SK-N-SH (cell line): ENCODE measurements at regions not wholly inside any gene's neighbourhood (a gene's known extent, or its start where the extent isn't known, plus 50 kb on each side); places are given as distances from the start of the nearest gene placed in this dataset.
"Not testable (repeated sequence)": the region's sequence is repeated elsewhere in the genome, so short reads cannot be mapped to it uniquely, and the experiment has no call there.

Experiments
- CTCF ChIA-PET: fragments of 300-600, 350-600 bp; formaldehyde crosslinking; extraction: SDS; loops from one replicate; lab custom pipeline; 2021; lab: Yijun Ruan, JAX
- POLR2A ChIA-PET: fragments of 350-600 bp; sonication (Branson Sonifier 250); formaldehyde crosslinking; extraction: SDS; loops from one replicate; lab custom pipeline; 2020; ENCODE audit warnings: antibody characterized with exemption, inconsistent platforms; lab: Yijun Ruan, JAX
- DNase-seq: peaks from one replicate; pipeline ENCODE4 v3.0.0; 2012
- H2AFZ ChIP-seq: fragments of 200-600 bp; sonication (generic); 2 replicates; pipeline ENCODE4 v1.8.1; 2016; ENCODE audit warnings: antibody characterized with exemption, mild to moderate bottlenecking, low read depth
- H3F3A ChIP-seq: fragments of 200-600 bp; sonication (generic); replicated peaks from 2 replicates; pipeline ENCODE3; 2016; ENCODE audit warnings: antibody characterized with exemption, mild to moderate bottlenecking; ENCODE audit not compliant: insufficient read depth
- H3K27ac ChIP-seq, 2 experiments: fragments of 200-500 bp in 1 of 2; fragments of 200-600 bp in 1 of 2; sonication (Bioruptor generic) in 1 of 2; sonication (generic), shearing (Covaris generic) in 1 of 2; 2 replicates each; pipeline versions ENCODE4 v1.5.1 to v1.6.1; 2014 to 2016; ENCODE audit warnings: low read depth in 2 of 2, inconsistent platforms in 1 of 2, low read length in 1 of 2, mild to moderate bottlenecking in 1 of 2, mixed read lengths in 1 of 2
- H3K27me3 ChIP-seq: fragments of 200-600 bp; sonication (generic), shearing (Covaris generic); 2 replicates; pipeline ENCODE4 v1.6.1; 2016; ENCODE audit warnings: mixed run types; ENCODE audit not compliant: insufficient read depth
- H3K36me3 ChIP-seq, 2 experiments: fragments of 200-500 bp in 1 of 2; fragments of 200-600 bp in 1 of 2; sonication (Bioruptor generic) in 1 of 2; sonication (generic) in 1 of 2; replicated peaks in 1 of 2; 2 replicates each; pipeline versions ENCODE3 to v1.5.1; 2014 to 2016; ENCODE audit warnings: low read length in 1 of 2, mild to moderate bottlenecking in 1 of 2; ENCODE audit not compliant: insufficient read depth in 2 of 2, control insufficient read depth in 1 of 2
- H3K4me1 ChIP-seq, 2 experiments: fragments of 200-500 bp in 1 of 2; fragments of 200-600 bp in 1 of 2; sonication (Bioruptor generic) in 1 of 2; sonication (generic), shearing (Covaris generic) in 1 of 2; 2 replicates each; pipeline versions ENCODE4 v1.5.1 to v1.6.1; 2014 to 2016; ENCODE audit warnings: low read depth in 1 of 2, low read length in 1 of 2, mixed run types in 1 of 2; ENCODE audit not compliant: insufficient read depth in 2 of 2, control insufficient read depth in 1 of 2
- H3K4me2 ChIP-seq: fragments of 200-600 bp; sonication (generic), shearing (Covaris generic); 2 replicates; pipeline ENCODE4 v1.6.1; 2017; ENCODE audit warnings: mixed run types
- H3K4me3 ChIP-seq, 2 experiments: fragments of 200-500 bp in 1 of 2; fragments of 200-600 bp in 1 of 2; sonication (Bioruptor generic) in 1 of 2; sonication (generic), shearing (Covaris generic) in 1 of 2; 2 replicates each; pipeline versions ENCODE4 v1.5.1 to v1.8.1; 2014 to 2016; ENCODE audit warnings: low read depth in 2 of 2, inconsistent platforms in 1 of 2, low read length in 1 of 2, mild to moderate bottlenecking in 1 of 2, mixed read lengths in 1 of 2, moderate library complexity in 1 of 2
- H3K79me2 ChIP-seq: fragments of 200-600 bp; sonication (generic); 2 replicates; pipeline ENCODE4 v1.8.1; 2017; ENCODE audit warnings: mild to moderate bottlenecking; ENCODE audit not compliant: insufficient read depth
- H3K9ac ChIP-seq: fragments of 200-600 bp; sonication (generic); 2 replicates; pipeline ENCODE4 v1.6.1; 2017; ENCODE audit warnings: mixed run types
- H3K9me2 ChIP-seq: fragments of 200-600 bp; sonication (generic); 2 replicates; pipeline ENCODE4 v1.6.1; 2017; ENCODE audit warnings: mixed run types
- H3K9me3 ChIP-seq: fragments of 200-600 bp; sonication (generic); 2 replicates; pipeline ENCODE4 v1.6.1; 2017; ENCODE audit warnings: mixed run types, mild to moderate bottlenecking, moderate library complexity
- H4K20me1 ChIP-seq: fragments of 200-600 bp; sonication (generic); 2 replicates; pipeline ENCODE4 v1.6.1; 2017; ENCODE audit warnings: mild to moderate bottlenecking, mixed run types; ENCODE audit not compliant: insufficient read depth
- ELF1 ChIP-seq: IDR thresholded peaks from 2 replicates; pipeline ENCODE4 v1.4.0; 2012
- FOXJ3 ChIP-seq: sonication (generic); formaldehyde crosslinking; IDR thresholded peaks from 2 replicates; pipeline ENCODE4 v1.5.1; 2020; ENCODE audit warnings: mild to moderate bottlenecking, missing genetic modification reagents
- FOXM1 ChIP-seq: IDR thresholded peaks from 2 replicates; pipeline ENCODE4 v1.4.0; 2012; ENCODE audit warnings: low read depth, mild to moderate bottlenecking
- RAD21 ChIP-seq: IDR thresholded peaks from 2 replicates; pipeline ENCODE4 v1.6.1; 2012; ENCODE audit warnings: mild to moderate bottlenecking, low read length
- SMC3 ChIP-seq: IDR thresholded peaks from 2 replicates; pipeline ENCODE4 v1.6.1; 2012; ENCODE audit warnings: low read depth, low read length, improper control_type of control experiment
- WGBS: methylation state at CpG from one replicate; pipeline ENCODE4 v1.1.6; 2017; ENCODE audit warnings: low lambda C conversion rate; 5-methylcytosine and 5-hydroxymethylcytosine counted together
- TF ChIP-seq, protein P1 (sequence below): IDR thresholded peaks from 2 replicates; pipeline ENCODE4 v1.4.0; 2012; ENCODE audit warnings: low read depth
- TF ChIP-seq, protein P2 (sequence below): fragments of 150-350 bp; IDR thresholded peaks from 2 replicates; pipeline ENCODE4 v1.6.1; 2016; ENCODE audit warnings: mild to moderate bottlenecking, low read depth, low read length
- TF ChIP-seq, protein P3 (sequence below): fragments of 200-600 bp; sonication (generic); IDR thresholded peaks from 2 replicates; pipeline ENCODE4 v1.6.1; 2017; ENCODE audit warnings: antibody characterized with exemption, mild to moderate bottlenecking, moderate library complexity
- TF ChIP-seq, protein P4 (sequence below): IDR thresholded peaks from 2 replicates; pipeline ENCODE4 v1.4.0; 2012; ENCODE audit warnings: low read depth, borderline replicate concordance

DNA sequence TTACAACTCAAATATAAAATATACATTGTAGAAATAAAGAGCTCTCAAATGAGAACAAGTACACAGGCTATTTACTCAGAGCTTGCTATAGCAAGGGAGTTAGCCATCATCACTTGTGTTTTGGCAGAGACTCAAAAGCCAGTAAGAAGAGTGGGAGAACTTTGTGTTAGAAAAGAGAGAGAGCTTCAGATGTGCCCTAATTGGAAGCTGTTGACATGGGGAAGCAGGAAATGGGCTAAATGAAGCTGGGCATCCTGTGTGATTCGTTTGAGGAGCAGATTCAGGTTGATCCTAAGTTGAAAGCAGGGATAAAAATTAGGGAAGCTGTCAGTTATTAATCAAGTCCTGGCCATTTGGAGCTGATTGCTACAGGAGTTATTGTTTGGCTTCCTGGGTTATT is 207.4 kb upstream of the MAOA start:
- POLR2A ChIA-PET: no interaction called here
- Histone ChIP-seq H4K20me1 (no peaks in the 10 kb centered on the region), H3K9me2 (no peaks in the 10 kb centered on the region), H3K9ac (no peak overlapping the region), H3K4me1 (no peaks in the 10 kb centered on the region), H3K36me3 (no peaks in the 10 kb centered on the region), H3K4me2 (no peak overlapping the region), H3K9me3 (no peaks in the 10 kb centered on the region), H3K27ac (no peak overlapping the region), H2AFZ (no peak overlapping the region), H3K4me3 (no peak overlapping the region), H3K27me3 (no peaks in the 10 kb centered on the region), H3K79me2 (no peaks in the 10 kb centered on the region), H3F3A (no peaks in the 10 kb centered on the region)
- TF ChIP-seq, protein P1, sequence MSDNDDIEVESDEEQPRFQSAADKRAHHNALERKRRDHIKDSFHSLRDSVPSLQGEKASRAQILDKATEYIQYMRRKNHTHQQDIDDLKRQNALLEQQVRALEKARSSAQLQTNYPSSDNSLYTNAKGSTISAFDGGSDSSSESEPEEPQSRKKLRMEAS: no peak
- CTCF ChIA-PET: interaction anchor here (1.4 kb wide), 1 partner anchor 109 kb away, joined by 3 read pairs; no protein-coding TSS in a partner anchor
- WGBS: 0% methylated on average over 1 of the region's 1 CpG
- no peak for DNase-seq

DNA sequence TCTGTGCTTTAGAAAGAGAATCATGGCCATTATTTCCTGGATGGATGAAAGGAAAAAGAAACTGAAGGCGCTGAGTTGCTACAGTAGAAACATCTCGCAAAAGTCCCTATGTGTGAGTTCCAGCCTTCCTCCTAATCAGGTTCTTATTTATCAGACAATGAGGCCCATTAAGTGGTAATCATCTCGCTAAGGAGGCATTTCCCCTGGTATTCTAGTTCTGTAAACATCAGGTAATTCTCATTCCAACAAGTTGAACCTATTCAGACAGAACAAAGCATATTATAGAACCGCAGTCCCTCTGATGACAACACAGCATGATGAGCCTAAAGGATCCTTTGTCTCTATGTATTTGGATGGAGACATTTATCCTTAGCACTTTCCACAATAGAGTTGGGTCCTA is 205.7 kb upstream of the MAOA start:
- Histone ChIP-seq H3K4me2 (no peak overlapping the region), H3K9me2 (no peaks in the 10 kb centered on the region), H3K9me3 (no peaks in the 10 kb centered on the region), H3K9ac (no peak overlapping the region), H3K4me1 (no peaks in the 10 kb centered on the region), H3K27me3 (no peaks in the 10 kb centered on the region), H3F3A (no peaks in the 10 kb centered on the region), H3K4me3 (no peak overlapping the region), H2AFZ (no peak overlapping the region), H4K20me1 (no peaks in the 10 kb centered on the region), H3K27ac (no peak overlapping the region), H3K36me3 (no peaks in the 10 kb centered on the region), H3K79me2 (no peaks in the 10 kb centered on the region)
- no peak for DNase-seq
- WGBS: 11% methylated on average over 4 of the region's 4 CpGs
- CTCF ChIA-PET: no interaction called here
- TF ChIP-seq FOXJ3: no peak
- no peak for TF ChIP-seq RAD21
- no peak for TF ChIP-seq FOXM1
- no peak for TF ChIP-seq ELF1
- TF ChIP-seq, protein P1: no peak
- TF ChIP-seq, protein P2, sequence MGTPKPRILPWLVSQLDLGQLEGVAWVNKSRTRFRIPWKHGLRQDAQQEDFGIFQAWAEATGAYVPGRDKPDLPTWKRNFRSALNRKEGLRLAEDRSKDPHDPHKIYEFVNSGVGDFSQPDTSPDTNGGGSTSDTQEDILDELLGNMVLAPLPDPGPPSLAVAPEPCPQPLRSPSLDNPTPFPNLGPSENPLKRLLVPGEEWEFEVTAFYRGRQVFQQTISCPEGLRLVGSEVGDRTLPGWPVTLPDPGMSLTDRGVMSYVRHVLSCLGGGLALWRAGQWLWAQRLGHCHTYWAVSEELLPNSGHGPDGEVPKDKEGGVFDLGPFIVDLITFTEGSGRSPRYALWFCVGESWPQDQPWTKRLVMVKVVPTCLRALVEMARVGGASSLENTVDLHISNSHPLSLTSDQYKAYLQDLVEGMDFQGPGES: no peak
- TF ChIP-seq, protein P3, sequence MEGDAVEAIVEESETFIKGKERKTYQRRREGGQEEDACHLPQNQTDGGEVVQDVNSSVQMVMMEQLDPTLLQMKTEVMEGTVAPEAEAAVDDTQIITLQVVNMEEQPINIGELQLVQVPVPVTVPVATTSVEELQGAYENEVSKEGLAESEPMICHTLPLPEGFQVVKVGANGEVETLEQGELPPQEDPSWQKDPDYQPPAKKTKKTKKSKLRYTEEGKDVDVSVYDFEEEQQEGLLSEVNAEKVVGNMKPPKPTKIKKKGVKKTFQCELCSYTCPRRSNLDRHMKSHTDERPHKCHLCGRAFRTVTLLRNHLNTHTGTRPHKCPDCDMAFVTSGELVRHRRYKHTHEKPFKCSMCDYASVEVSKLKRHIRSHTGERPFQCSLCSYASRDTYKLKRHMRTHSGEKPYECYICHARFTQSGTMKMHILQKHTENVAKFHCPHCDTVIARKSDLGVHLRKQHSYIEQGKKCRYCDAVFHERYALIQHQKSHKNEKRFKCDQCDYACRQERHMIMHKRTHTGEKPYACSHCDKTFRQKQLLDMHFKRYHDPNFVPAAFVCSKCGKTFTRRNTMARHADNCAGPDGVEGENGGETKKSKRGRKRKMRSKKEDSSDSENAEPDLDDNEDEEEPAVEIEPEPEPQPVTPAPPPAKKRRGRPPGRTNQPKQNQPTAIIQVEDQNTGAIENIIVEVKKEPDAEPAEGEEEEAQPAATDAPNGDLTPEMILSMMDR: no peak
- TF ChIP-seq, protein P4, sequence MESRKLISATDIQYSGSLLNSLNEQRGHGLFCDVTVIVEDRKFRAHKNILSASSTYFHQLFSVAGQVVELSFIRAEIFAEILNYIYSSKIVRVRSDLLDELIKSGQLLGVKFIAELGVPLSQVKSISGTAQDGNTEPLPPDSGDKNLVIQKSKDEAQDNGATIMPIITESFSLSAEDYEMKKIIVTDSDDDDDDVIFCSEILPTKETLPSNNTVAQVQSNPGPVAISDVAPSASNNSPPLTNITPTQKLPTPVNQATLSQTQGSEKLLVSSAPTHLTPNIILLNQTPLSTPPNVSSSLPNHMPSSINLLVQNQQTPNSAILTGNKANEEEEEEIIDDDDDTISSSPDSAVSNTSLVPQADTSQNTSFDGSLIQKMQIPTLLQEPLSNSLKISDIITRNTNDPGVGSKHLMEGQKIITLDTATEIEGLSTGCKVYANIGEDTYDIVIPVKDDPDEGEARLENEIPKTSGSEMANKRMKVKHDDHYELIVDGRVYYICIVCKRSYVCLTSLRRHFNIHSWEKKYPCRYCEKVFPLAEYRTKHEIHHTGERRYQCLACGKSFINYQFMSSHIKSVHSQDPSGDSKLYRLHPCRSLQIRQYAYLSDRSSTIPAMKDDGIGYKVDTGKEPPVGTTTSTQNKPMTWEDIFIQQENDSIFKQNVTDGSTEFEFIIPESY: no peak
- TF ChIP-seq SMC3: no peak
- POLR2A ChIA-PET: no interaction called here

DNA sequence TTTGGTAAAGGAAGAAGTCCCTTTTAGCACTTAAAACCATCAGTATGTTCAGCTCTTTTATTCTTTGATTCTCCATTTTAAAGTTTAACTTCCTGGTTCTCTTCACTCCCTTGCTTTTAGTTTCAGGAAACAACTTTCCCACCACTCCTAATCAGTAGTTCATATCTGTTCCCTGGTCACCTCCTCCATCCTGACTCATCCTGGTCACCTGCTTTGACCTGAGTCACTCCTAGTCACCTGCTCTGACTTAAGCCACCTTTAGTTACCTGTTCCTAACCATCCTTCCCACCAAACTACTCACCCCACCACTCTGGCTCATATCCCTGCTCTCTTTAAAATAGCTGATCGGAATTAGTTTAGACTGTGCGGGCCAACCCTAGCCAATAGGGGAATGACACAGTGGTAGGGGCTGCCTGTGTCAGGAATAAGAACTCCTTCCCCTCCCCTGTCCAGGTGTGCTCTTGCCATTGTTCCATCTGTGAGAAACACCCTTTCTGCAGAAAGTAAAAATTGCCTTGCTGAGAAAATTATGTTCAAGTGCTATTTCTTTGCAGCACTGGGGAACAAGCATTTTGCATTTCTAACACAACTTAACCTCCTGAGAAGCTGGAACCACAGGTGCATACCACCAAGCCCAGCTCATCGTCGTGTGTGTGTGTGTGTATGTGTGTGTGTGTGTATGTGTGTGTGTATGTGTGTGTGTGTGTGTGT is 204.0 kb upstream of the MAOA start:
- DNase-seq, H3K79me2 ChIP-seq, H2AFZ ChIP-seq, H3K27me3 ChIP-seq, H4K20me1 ChIP-seq, H3K36me3 ChIP-seq, H3K4me2 ChIP-seq, H3F3A ChIP-seq, H3K9ac ChIP-seq, H3K4me3 ChIP-seq, H3K9me3 ChIP-seq, POLR2A ChIA-PET, H3K9me2 ChIP-seq, H3K4me1 ChIP-seq, H3K27ac ChIP-seq, CTCF ChIA-PET: not testable (repeated sequence)
- WGBS: 29% methylated on average over 4 of the region's 4 CpGs
